Fibroblast of the conjunctiva (primary cell): ENCODE measurements at regions not wholly inside any gene's neighbourhood (a gene's known extent, or its start where the extent isn't known, plus 50 kb on each side); places are given as distances from the start of the nearest gene placed in this dataset.

Source experiments
- DNase-seq: peaks from one replicate; pipeline ENCODE4 v3.0.0-alpha.2; 2010; ENCODE audit warnings: low read depth

- DNase-seq = no peak
Observed at GRCh38 chr2:120852200-120852815, 116.6 kb downstream of the GLI2 start.

DNA sequence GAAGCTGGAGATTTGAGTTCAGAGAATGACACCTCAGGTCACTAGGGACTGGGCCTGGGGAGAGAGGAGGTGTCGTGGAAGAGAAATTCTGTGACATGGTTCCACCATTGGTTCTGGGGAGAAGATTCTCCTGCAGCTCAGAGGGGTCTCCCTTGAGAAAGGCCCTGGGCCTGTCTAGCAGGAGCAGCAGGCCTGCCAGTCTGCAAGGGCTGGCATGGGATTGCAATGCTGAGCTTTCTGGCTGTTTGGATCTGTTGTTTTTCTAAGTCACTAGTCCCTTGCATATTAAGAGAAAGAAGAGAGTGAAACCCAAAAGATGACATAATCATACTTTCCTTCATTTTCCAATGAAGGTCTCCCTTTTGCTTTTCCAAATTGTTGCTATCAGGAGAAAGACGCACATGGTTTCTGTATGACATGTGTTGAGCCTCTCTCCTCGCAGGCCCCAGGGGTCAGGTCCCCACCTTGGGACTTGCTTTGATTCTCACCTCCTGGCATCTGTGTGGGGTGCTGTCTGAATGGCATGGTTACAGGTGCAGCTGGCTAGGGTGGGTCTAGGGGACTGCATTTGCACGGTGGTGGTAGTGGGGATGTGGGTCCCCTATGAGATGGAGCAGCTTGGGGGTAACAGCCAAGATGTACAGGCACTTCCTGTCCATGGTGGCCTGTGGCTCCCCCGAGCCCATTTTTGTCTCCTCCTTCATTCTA, 117.8 kb downstream of the GLI2 start:
- no peak for DNase-seq

DNA sequence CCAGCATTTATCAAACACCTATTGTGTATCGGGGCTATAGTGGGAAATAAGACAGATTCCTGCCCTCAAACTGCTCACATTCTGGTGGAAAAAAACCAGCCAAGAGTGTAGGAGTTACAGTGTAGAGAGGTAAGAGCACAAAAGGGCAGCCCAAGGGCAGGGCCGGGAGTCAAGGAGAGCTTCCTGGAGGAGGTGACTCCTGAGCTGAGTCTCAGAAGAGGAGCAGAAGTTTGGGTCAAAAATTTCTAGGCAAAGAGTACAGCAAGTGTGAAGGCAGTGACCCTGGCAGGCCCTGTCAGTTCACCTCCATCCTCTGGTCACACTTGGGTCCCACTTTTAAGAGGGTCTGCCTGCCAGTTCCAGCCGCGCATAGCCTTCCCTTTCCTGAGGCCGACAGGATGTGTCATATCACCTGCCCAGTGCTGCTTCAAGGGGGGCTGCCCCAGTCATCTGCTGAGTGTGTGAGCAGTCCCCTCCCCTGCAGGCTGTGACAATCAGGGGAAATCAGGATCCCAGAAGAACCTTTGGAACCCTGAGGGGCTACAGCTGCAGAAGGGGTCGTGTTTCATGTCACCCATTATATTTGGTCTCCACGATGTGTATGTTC, 118.4 kb downstream of the GLI2 start:
- DNase-seq = no peak

GRCh38 chr2:120854766-120855530, 119.3 kb downstream of the GLI2 start:
- DNase-seq = no peak

GRCh38 chr2:120855855-120856405, 120.3 kb downstream of the GLI2 start:
- DNase-seq = no peak

GRCh38 chr2:120856421-120856862, 120.8 kb downstream of the GLI2 start:
- no peak for DNase-seq

DNA sequence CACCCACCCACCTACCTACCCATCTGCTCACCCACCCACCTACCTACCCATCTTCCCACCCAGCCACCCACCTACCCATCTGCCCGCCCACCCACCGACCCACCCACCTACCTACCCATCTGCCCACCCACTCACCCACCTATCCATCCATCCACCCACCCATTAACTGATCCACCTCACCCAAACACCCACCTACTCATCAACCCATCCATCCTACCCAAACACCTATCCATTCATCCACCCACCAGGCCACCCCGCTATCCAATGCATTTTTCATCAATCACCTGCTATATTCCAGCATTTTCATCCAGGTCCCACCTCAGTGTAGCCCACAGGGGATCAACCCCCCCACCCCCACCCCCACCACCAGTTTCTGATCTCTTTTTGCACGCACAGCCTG, 121.8 kb downstream of the GLI2 start:
- no peak for DNase-seq

GRCh38 chr2:120857931-120858330, 122.3 kb downstream of the GLI2 start:
- DNase-seq = no peak

GRCh38 chr2:120858361-120859106, 122.9 kb downstream of the GLI2 start:
- no peak for DNase-seq

DNA sequence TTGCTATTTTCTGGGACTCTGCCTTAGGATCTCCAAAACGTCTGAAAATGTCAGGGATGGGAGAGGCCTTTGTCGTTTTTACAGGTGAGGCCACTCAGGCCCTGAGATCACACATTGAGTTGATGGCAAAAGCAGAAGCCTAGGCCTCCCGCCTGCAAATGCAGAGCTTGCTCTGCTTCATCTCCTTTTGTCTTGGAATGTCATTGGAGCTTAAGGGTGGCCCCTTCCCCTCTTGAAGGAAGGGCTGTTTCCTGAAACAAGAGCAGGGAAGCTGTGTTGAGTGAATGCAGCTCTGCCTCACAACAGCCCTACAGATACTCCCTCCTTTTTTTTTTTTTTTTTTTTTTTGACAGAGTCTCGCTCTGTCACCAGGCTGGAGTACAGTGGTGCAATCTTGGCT, 123.5 kb downstream of the GLI2 start:
- DNase-seq = no peak

- DNase-seq = no peak
Observed at GRCh38 chr2:120859814-120860578, 124.3 kb downstream of the GLI2 start.

DNA sequence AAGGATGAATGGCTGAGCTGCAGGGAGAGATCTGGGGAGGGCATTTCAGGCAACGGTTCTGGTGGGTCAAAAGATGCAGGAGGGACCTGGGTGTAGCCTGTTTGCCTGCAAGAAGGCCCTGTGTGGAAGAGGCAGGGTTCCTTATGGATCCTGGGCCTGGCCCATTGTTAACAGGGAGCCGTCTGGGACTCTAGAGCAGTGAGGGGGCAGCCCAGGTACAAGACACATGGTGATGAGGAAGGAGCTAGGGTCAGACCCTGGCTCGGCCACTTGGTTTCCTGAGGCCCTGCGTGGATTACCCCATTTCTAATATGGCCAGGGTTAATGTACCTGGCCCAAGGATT, 124.9 kb downstream of the GLI2 start:
- DNase-seq = no peak

- no peak for DNase-seq
Observed at GRCh38 chr2:120861191-120861575, 125.5 kb downstream of the GLI2 start.

DNA sequence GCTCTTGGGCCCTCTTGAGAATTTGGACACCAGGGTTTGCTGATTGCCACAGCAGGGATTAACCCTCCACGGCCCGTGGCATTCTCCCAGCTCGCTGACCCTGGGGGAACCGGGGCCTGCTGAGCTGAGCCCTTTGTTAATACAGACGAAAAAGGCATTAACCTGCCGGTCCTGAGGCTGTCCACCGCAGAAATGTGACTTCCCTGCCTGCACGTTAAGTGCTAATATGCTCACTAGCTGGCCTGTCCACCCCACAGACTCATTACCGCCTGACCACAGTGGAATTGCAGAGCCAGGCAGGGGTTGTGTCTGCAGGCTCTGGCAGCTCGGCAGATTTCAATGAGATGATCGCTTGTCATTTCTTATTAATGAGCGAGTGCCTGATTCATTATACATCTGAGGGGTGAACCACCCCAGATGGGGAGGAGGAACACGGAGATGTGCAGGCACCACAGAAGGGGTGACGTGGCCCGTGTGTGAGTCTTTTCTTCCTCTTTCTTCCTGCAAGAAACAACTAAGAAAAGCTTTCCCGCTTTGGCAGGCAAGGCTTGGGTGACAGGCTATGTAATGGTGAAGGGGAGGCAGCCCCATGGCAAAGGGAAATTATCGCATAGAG, 126.0 kb downstream of the GLI2 start:
- no peak for DNase-seq

DNA sequence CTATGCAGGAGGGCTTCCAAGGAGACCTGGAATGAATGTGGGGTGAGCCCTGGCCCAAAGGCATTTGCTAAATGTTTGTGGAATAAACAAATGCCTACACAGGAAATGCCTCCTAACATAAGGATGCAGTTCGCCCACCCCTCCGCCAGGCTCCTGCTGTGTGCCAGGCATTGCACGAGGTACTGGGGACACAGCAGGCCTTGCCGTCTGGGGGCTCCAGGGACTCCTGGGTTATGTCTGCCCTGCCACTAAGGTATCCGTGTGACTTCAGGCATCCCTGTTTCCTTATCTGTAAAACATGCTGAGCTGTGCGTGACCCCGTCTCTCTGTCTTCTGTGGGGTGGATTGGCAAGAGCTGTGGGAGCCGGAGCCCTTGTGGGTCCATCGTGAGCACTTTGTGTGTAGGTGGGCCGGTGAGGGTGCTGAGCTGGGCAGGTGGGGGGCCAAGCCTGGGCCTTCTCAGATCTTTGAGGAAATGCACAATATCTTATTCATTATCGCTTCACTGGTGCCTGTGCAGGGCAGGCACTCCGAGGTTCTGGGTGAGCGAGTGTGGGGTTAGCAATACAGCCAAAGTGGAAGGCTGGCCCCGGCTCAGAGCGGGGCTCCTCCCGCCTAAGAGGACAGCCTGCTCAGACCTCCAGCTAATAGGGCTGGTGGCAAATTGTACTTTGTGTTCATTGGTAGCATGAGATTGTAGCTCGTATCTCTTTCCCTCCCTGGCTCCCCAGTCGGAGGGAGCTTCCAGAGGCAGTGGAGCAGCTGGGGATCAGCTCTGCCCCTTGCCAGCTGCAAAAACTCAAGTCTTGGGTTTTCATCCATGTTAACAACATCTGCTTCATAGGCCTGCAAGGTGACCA, 126.8 kb downstream of the GLI2 start:
- no peak for DNase-seq

- no peak for DNase-seq
Observed at GRCh38 chr2:120863146-120863545, 127.5 kb downstream of the GLI2 start.

GRCh38 chr2:120863661-120864320, 128.1 kb downstream of the GLI2 start:
- DNase-seq = no peak

GRCh38 chr2:120864981-120865380, 129.3 kb downstream of the GLI2 start:
- no peak for DNase-seq

DNA sequence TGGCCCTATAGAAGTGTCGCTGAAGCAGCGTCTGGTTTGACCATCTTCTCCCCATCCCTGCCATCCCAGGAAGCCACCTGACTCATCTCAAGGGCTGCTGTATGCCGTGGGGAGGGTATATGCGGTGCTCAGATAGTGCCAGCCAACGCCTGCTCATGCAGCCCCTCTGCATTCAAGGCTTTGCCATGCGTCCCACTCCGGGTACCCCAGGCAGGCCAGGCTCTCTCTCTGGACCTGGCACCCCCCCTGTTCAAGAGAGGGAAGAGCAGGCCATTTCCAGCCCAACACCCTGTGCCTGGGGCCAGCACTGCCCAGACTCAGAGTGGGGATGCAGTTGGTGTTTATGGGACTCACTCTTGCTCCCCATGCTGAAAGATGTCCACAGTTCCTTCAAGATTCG, 130.0 kb downstream of the GLI2 start:
- no peak for DNase-seq
